HG02642 (cell line): ENCODE measurements at regions not wholly inside any gene's neighbourhood (a gene's known extent, or its start where the extent isn't known, plus 50 kb on each side); places are given as distances from the start of the nearest gene placed in this dataset.

Experiments
- ATAC-seq: cut with Tn5 transposase; IDR thresholded peaks from one replicate; pipeline ENCODE4 v1.9.1; 2021; ENCODE audit warnings: mild to moderate bottlenecking; ENCODE audit not compliant: unreplicated experiment, poor library complexity

GRCh38 chr13:100818711-100819110 is 144.1 kb upstream of the TMTC4 start:
- ATAC-seq = no peak

GRCh38 chr13:100817928-100818327 is 143.3 kb upstream of the TMTC4 start:
- no peak for ATAC-seq

GRCh38 chr13:100815476-100816046 is 141.0 kb upstream of the TMTC4 start:
- no peak for ATAC-seq

GRCh38 chr13:100812982-100813584 is 138.5 kb upstream of the TMTC4 start:
- no peak for ATAC-seq

GRCh38 chr13:100811928-100812327 is 137.3 kb upstream of the TMTC4 start:
- ATAC-seq = no peak

GRCh38 chr13:100811024-100811865 is 136.7 kb upstream of the TMTC4 start:
- no peak for ATAC-seq

GRCh38 chr13:100810481-100810880 is 135.9 kb upstream of the TMTC4 start:
- no peak for ATAC-seq

GRCh38 chr13:100809856-100810255 is 135.3 kb upstream of the TMTC4 start:
- no peak for ATAC-seq

- ATAC-seq = no peak
Observed at GRCh38 chr13:100809129-100809390, 134.5 kb upstream of the TMTC4 start.

GRCh38 chr13:100808330-100809128 is 133.9 kb upstream of the TMTC4 start:
- no peak for ATAC-seq

- ATAC-seq = no peak
Observed at GRCh38 chr13:100803091-100803490, 128.5 kb upstream of the TMTC4 start.

- ATAC-seq = no peak
Observed at GRCh38 chr13:100800283-100800875, 125.8 kb upstream of the TMTC4 start.

- no peak for ATAC-seq
Observed at GRCh38 chr13:100798739-100799361, 124.3 kb upstream of the TMTC4 start.

- ATAC-seq = no peak
Observed at GRCh38 chr13:100797921-100798320, 123.3 kb upstream of the TMTC4 start.

GRCh38 chr13:100796463-100796862 is 121.9 kb upstream of the TMTC4 start:
- no peak for ATAC-seq

- no peak for ATAC-seq
Observed at GRCh38 chr13:100794575-100794974, 120.0 kb upstream of the TMTC4 start.

- ATAC-seq = no peak
Observed at GRCh38 chr13:100790405-100790804, 115.8 kb upstream of the TMTC4 start.

- ATAC-seq = no peak
Observed at GRCh38 chr13:100789968-100790367, 115.4 kb upstream of the TMTC4 start.

- ATAC-seq = no peak
Observed at GRCh38 chr13:100789481-100789880, 114.9 kb upstream of the TMTC4 start.

- no peak for ATAC-seq
Observed at GRCh38 chr13:100789025-100789424, 114.4 kb upstream of the TMTC4 start.
